IMR-90 (cell line): ENCODE measurements at regions not wholly inside any gene's neighbourhood (a gene's known extent, or its start where the extent isn't known, plus 50 kb on each side); places are given as distances from the start of the nearest gene placed in this dataset.

Source experiments
- ATAC-seq: fragments of 200-7000 bp; cut with Tn5 transposase; 2 replicates; pipeline ENCODE4 v1.9.1; 2020; ENCODE audit warnings: low read depth, mild to moderate bottlenecking, moderate library complexity
- BruUV-seq: library from RNA; stranded (reverse); fragments of 400-500 nt; replicated peaks from 2 replicates; lab custom pipeline; 2021; lab: Mats Ljungman, UMichigan
- CTCF ChIA-PET: fragments of 300-600 bp; formaldehyde crosslinking; extraction: SDS; loops from one replicate; lab custom pipeline; 2021; ENCODE audit warnings: antibody characterized with exemption; lab: Yijun Ruan, JAX
- POLR2A ChIA-PET: fragments of 300-600 bp; sonication (Branson Sonifier 250); formaldehyde crosslinking; loops from one replicate; lab custom pipeline; 2022; ENCODE audit warnings: antibody characterized with exemption; ENCODE audit not compliant: unreplicated experiment; lab: Charles Lee
- DNase-seq: peaks from one replicate; pipeline ENCODE4 v3.0.0; 2013
- H2AFZ ChIP-seq: replicated peaks from 2 replicates; pipeline ENCODE3; 2013; ENCODE audit warnings: low read length, mild to moderate bottlenecking; ENCODE audit not compliant: poor library complexity
- H2AK5ac ChIP-seq: 2 replicates; pipeline ENCODE4 v1.6.1; 2013; ENCODE audit warnings: low read depth, low read length, inconsistent platforms
- H2AK9ac ChIP-seq: replicated peaks from 2 replicates; pipeline ENCODE3; 2013; ENCODE audit warnings: mild to moderate bottlenecking, low read depth, low read length, moderate library complexity; ENCODE audit not compliant: poor library complexity
- H2BK120ac ChIP-seq: 2 replicates; pipeline ENCODE4 v1.6.1; 2013; ENCODE audit warnings: low read depth, low read length, inconsistent platforms
- H2BK15ac ChIP-seq: 3 replicates; pipeline ENCODE4 v1.6.1; 2013; ENCODE audit warnings: low read depth, low read length, inconsistent platforms
- H2BK20ac ChIP-seq: 2 replicates; pipeline ENCODE4 v1.6.1; 2013; ENCODE audit warnings: low read depth, mild to moderate bottlenecking, inconsistent platforms, low read length, moderate library complexity
- H2BK5ac ChIP-seq: 2 replicates; pipeline ENCODE4 v1.6.1; 2013; ENCODE audit warnings: mild to moderate bottlenecking, low read depth, low read length, inconsistent platforms; ENCODE audit not compliant: poor library complexity, severe bottlenecking
- H3K14ac ChIP-seq: replicated peaks from 2 replicates; pipeline ENCODE4 v1.6.1; 2013; ENCODE audit warnings: low read depth, low read length, inconsistent platforms
- H3K18ac ChIP-seq: 2 replicates; pipeline ENCODE4 v1.6.1; 2013; ENCODE audit warnings: low read depth, low read length, control low read depth
- H3K23ac ChIP-seq: 2 replicates; pipeline ENCODE4 v1.6.1; 2013; ENCODE audit warnings: low read depth, low read length, inconsistent platforms
- H3K27ac ChIP-seq: 2 replicates; pipeline ENCODE4 v1.5.1; 2013; ENCODE audit warnings: mild to moderate bottlenecking, control low read depth, low read length; ENCODE audit not compliant: insufficient read depth
- H3K27me3 ChIP-seq: 2 replicates; pipeline ENCODE4 v1.6.1; 2013; ENCODE audit warnings: low read length; ENCODE audit not compliant: control insufficient read depth, insufficient read depth
- H3K36me3 ChIP-seq: 2 replicates; pipeline ENCODE4 v1.6.1; 2013; ENCODE audit warnings: low read length, mixed read lengths; ENCODE audit not compliant: control insufficient read depth, insufficient read depth
- H3K4ac ChIP-seq: 2 replicates; pipeline ENCODE4 v1.6.1; 2013; ENCODE audit warnings: low read depth, low read length, inconsistent platforms
- H3K4me1 ChIP-seq: 2 replicates; pipeline ENCODE4 v1.6.1; 2013; ENCODE audit warnings: low read length, mixed read lengths; ENCODE audit not compliant: control insufficient read depth, insufficient read depth
- H3K4me2 ChIP-seq: 2 replicates; pipeline ENCODE4 v1.6.1; 2013; ENCODE audit warnings: low read depth, mild to moderate bottlenecking, control low read depth, low read length, moderate library complexity
- H3K4me3 ChIP-seq: 2 replicates; pipeline ENCODE4 v1.5.1; 2013; ENCODE audit warnings: low read depth, mild to moderate bottlenecking, control low read depth, low read length, moderate library complexity; ENCODE audit not compliant: insufficient read depth
- H3K56ac ChIP-seq: 2 replicates; pipeline ENCODE4 v1.6.1; 2013; ENCODE audit warnings: low read length, inconsistent platforms; ENCODE audit not compliant: insufficient read depth; ENCODE audit errors: extremely low read depth
- H3K79me1 ChIP-seq, 2 experiments: 2 replicates each; pipeline ENCODE4 v1.6.1; 2013; ENCODE audit warnings: low read length in 2 of 2, inconsistent platforms in 1 of 2, low read depth in 1 of 2
- H3K9ac ChIP-seq: 2 replicates; pipeline ENCODE4 v1.6.1; 2013; ENCODE audit warnings: low read depth, low read length, control low read depth
- H3K9me1 ChIP-seq: 2 replicates; pipeline ENCODE4 v1.6.1; 2013; ENCODE audit warnings: low read length, inconsistent platforms; ENCODE audit not compliant: insufficient read depth
- H3K9me3 ChIP-seq: 2 replicates; pipeline ENCODE4 v1.6.1; 2013; ENCODE audit warnings: low read length; ENCODE audit not compliant: control insufficient read depth, insufficient read depth
- H4K20me1 ChIP-seq: 2 replicates; pipeline ENCODE4 v1.6.1; 2013; ENCODE audit warnings: low read length, inconsistent platforms; ENCODE audit not compliant: insufficient read depth
- H4K5ac ChIP-seq: 2 replicates; pipeline ENCODE4 v1.6.1; 2013; ENCODE audit warnings: mild to moderate bottlenecking, low read depth, low read length, control low read depth
- H4K8ac ChIP-seq, 2 experiments: 2 replicates each; pipeline ENCODE4 v1.6.1; 2013; ENCODE audit warnings: low read depth in 2 of 2, low read length in 2 of 2, control low read depth in 1 of 2, inconsistent platforms in 1 of 2
- H4K91ac ChIP-seq: 2 replicates; pipeline ENCODE4 v1.6.1; 2013; ENCODE audit warnings: low read depth, low read length, inconsistent platforms; ENCODE audit not compliant: insufficient read depth
- RCOR1 ChIP-seq: IDR thresholded peaks from 2 replicates; pipeline ENCODE4 v1.6.1; 2012; ENCODE audit warnings: mild to moderate bottlenecking, low read length, improper control_type of control experiment; ENCODE audit not compliant: insufficient replicate concordance
- WGBS, 2 experiments: methylation state at CpG; one replicate each; pipeline versions ENCODE4 v1.1.5 to v1.1.7; 2013; ENCODE audit warnings: missing lambda C conversion rate in 2 of 2; ENCODE audit not compliant: insufficient read length in 1 of 2; ENCODE audit errors: extremely low coverage in 2 of 2; 5-methylcytosine and 5-hydroxymethylcytosine counted together
- dilution Hi-C: fragments of 300-500 bp; cut with HindIII; formaldehyde crosslinking; loops from one replicate; pipeline ENCODE4 v1.14.3; 2018; ENCODE audit warnings: low sequenced_read_pairs; ENCODE audit not compliant: unreplicated experiment
- in situ Hi-C: fragments of 300-500 bp; cut with MboI; formaldehyde crosslinking; loops from 3 replicates; pipeline ENCODE4 v1.14.3; 2019; ENCODE audit warnings: low sequenced_read_pairs, inconsistent platforms, mixed read lengths
- intact Hi-C: fragments of 100-400 bp; cut with micrococcal nuclease; formaldehyde crosslinking; loops from 2 replicates; pipeline ENCODE4 v1.10.0; 2022
- TF ChIP-seq, protein P1 (sequence below): conservative IDR thresholded peaks from 2 replicates; pipeline ENCODE4 v1.5.1; 2012; ENCODE audit warnings: mild to moderate bottlenecking, low read depth, low read length, improper control_type of control experiment

GRCh38 chr20:56987986-56988385, 278.5 kb downstream of the BMP7 start:
- BruUV-seq: no TSS peak
- Histone ChIP-seq H4K8ac (no peak overlapping the region), H2BK20ac (no peak overlapping the region), H3K4me3 (no peak overlapping the region), H4K5ac (no peak overlapping the region), H3K36me3 (no peaks in the 10 kb centered on the region), H3K79me1 (no peaks in the 10 kb centered on the region), H3K14ac (no peak overlapping the region), H3K9me1 (no peaks in the 10 kb centered on the region), H3K27me3 (no peaks in the 10 kb centered on the region; the same call in 1 of the 2 replicates), H3K9me3 (peaks cover 3% of the 10 kb centered on the region), H3K23ac (no peak overlapping the region), H3K56ac (no peak overlapping the region), H2BK15ac (no peak overlapping the region), H2BK120ac (no peak overlapping the region), H2AK5ac (no peak overlapping the region), H2AFZ (no peak overlapping the region), H3K4ac (no peak overlapping the region), H2BK5ac (no peak overlapping the region), H3K9ac (no peak overlapping the region), H3K4me1 (no peaks in the 10 kb centered on the region), H2AK9ac (no peak overlapping the region), H4K20me1 (no peaks in the 10 kb centered on the region), H3K18ac (no peak overlapping the region), H4K91ac (no peak overlapping the region), H3K4me2 (no peak overlapping the region), H3K27ac (no peak overlapping the region)
- intact Hi-C loops: no loop called here
- ChIA-PET CTCF (no interaction called here), POLR2A (no interaction called here)
- dilution Hi-C loops: no loop called here
- ATAC-seq (no peak), DNase-seq (no peak)
- WGBS, 2 experiments: 35% methylated on average over 7 of the region's 16 CpGs; no CpG with 5 or more reads in 1 of the 2 experiments
- in situ Hi-C loops: no loop called here
- TF ChIP-seq RCOR1: no peak
- TF ChIP-seq, protein P1, sequence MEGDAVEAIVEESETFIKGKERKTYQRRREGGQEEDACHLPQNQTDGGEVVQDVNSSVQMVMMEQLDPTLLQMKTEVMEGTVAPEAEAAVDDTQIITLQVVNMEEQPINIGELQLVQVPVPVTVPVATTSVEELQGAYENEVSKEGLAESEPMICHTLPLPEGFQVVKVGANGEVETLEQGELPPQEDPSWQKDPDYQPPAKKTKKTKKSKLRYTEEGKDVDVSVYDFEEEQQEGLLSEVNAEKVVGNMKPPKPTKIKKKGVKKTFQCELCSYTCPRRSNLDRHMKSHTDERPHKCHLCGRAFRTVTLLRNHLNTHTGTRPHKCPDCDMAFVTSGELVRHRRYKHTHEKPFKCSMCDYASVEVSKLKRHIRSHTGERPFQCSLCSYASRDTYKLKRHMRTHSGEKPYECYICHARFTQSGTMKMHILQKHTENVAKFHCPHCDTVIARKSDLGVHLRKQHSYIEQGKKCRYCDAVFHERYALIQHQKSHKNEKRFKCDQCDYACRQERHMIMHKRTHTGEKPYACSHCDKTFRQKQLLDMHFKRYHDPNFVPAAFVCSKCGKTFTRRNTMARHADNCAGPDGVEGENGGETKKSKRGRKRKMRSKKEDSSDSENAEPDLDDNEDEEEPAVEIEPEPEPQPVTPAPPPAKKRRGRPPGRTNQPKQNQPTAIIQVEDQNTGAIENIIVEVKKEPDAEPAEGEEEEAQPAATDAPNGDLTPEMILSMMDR: no peak
